Stimulated activated CD4-positive, alpha-beta T cell treated with anti-CD3 and anti-CD28 coated beads, Interleukin-12 subunit alpha, Interleukin-12 subunit beta, amount 100 ng/mL, for 4 hours (primary cell): ENCODE measurements at regions not wholly inside any gene's neighbourhood (a gene's known extent, or its start where the extent isn't known, plus 50 kb on each side); places are given as distances from the start of the nearest gene placed in this dataset.
"Not testable (repeated sequence)": the region's sequence is repeated elsewhere in the genome, so short reads cannot be mapped to it uniquely, and the experiment has no call there.

Source experiments
- DNase-seq: peaks from one replicate; pipeline ENCODE4 v3.0.0-alpha.2; 2020

GRCh38 chr12:76292891-76293290, 55.3 kb downstream of the BBS10 start:
- not testable (repeated sequence) for DNase-seq

GRCh38 chr12:76292305-76292704, 55.9 kb downstream of the BBS10 start:
- not testable (repeated sequence) for DNase-seq

GRCh38 chr12:76290963-76291859, 57.0 kb downstream of the BBS10 start:
- no peak for DNase-seq

DNA sequence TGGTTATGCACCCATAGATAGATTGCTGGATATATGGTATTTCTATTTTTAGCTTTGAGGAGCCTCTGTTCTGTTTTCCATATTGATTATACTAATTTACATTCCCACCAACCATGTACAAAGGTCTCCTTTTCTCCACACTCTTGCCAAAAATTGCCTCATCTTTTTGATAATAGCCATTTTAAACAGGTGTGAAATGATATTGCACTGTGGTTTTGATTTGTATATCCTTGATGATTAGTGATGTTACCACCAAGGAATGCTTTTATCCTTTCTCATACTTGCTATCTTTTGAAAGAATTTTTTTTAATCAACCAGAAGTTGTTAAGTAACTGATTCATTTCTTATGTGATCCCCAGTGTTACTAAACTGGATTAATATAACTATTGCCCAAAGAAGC, 60.0 kb downstream of the BBS10 start:
- DNase-seq: no peak

DNA sequence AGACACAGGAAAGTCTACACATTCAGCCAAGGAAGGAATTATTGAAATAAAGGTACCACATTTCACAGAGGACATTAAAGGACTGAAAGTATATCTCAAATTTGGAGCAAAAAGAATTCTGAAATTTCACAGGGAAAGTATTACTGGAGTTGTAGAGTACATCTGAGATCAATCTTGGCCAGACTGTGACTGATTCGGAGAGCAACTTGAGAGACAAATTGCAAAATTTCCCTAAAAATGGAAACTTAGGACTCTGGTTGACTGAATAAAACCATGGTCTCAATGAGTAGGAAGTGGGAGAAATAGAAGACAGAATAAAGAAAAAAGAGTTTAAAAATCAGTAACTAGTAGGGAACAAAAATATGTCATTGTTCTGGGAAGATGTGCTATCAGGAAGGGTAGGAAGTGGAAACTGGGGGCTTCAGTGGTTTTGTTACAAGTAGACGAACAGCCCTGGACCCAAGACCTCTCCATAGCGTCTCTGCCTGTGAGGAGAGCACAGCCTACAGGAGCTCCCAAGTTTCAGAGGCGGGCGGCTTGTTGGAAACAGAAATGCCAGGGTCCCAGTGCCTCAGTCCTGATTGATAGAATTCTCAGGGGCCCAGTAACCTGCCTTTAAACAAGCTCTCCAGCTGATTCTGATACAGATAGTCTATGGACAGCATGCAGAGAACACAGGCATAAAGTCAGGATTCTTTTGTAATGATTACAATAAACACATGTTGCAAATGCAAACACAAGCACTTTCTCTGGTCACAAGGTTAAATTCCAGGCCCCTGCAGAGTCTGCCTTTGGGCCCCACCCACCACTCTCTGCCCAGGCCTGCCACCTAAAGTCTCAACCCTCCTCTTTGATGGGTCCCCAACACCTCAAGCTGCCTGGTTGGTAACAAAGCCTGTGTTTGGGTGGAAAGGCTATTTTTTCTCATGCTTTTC, 63.1 kb downstream of the BBS10 start:
- DNase-seq: no peak

DNA sequence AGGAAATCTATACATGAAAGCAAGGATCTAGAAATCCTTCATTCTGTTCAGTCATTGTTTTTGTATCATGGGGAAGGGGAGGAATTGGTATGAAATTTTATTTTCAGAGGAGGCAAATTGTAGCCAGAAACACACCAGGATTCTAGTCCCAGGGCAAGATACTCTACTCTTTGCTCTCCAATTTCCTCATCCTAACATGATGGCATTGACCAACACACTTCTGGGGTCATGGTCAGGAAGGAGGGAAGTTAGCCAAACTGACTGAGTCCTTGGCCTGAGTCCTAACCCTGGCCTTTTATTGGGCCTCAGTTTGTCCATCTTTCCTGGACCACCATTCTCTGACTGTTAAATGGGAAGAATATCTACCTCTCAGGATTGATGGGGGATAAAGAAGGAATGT, 65.5 kb downstream of the BBS10 start:
- DNase-seq: no peak

GRCh38 chr12:76277480-76277879, 70.7 kb downstream of the BBS10 start:
- DNase-seq: no peak

DNA sequence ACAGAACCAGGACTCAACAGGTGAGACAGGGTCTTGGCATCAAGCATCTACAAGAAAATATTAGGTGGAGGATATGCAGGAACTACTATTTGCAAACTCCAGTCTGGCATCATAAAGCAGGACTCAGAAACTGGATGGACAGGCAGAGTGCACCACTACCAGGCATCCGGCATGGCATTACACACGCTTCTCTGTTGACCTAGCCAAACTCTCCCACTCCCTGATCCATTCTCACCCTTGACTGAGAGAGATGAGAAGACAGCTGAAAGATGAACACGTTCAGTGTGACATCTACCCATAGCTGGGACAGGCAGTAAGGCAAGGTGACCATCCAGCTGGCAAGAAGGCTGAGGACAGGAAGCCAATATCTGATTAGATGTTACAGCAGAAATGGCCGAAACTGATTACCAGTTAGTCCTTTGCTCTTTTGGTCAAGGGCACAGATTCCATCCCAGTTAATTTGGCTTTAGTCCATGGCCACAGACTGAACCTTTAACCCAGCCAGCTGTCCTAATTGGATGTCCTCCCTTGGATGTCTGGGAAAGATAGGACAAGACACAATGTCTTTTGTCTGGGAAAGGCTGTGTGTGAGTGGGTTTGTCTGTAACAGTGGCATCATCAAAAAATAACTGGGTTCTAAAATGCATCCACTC, 71.6 kb downstream of the BBS10 start:
- no peak for DNase-seq

DNA sequence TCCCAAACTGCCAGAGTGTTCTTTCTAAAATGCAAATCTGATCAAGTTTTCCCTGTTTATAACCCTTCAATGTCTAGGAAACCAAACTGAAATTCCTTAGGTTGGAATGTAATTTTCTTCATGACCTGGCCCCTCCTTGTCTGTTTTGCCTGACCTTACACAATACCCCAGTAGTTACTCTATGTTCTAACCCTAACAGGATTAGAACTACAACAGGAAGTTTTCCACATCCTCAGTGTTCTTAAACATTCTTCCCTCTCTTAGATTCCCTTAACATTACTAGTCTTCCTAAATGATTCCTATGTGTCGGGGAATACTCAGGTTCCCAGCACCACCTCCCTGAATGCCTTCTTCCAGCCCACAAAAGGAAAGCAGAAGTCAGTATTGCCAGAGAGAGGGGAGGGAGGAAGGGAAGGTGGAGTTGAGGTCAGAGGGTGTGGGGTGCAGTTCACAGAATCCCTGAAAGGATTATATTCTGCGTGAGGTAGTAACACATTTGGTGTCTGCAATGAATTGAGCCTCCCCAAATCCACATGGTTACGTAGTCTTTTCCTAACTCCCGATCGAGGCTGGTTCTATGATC, 72.6 kb downstream of the BBS10 start:
- no peak for DNase-seq

- DNase-seq: no peak
Measured at GRCh38 chr12:76274420-76275083, 73.7 kb downstream of the BBS10 start.

- DNase-seq: no peak
Measured at GRCh38 chr12:76272287-76272686, 75.9 kb downstream of the BBS10 start.

DNA sequence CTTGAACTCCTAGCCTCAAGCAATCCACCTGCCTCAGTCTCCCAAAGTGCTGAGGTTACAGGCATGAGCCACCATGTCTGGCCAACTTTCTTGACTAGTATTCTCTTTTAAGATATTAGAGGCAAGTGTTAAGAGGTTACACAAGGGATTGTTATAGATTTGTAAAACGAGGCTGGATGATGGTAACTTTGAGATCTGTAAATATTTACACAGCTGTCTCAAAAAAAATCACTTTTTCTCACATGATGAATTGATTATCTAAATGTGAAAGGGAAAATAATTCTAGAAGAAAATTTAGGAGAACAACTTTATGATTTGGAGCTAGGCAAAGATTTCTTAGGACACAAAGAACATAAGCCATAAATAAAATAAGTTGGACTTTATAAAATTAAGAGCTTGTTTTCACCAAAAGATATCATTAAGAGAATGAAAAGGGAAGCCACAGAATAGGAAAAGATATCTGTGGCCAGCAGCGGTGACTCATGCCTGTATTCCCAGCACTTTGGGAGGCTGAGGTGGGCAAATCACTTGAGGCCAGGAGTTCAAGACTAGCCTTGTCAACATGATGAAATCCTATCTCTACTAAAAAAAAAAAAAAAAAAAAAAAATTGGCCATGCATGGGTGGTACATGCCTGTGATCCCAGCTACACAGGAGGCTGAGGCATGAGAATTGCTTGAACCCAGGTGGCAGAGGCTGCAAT, 77.4 kb downstream of the BBS10 start:
- no peak for DNase-seq

DNA sequence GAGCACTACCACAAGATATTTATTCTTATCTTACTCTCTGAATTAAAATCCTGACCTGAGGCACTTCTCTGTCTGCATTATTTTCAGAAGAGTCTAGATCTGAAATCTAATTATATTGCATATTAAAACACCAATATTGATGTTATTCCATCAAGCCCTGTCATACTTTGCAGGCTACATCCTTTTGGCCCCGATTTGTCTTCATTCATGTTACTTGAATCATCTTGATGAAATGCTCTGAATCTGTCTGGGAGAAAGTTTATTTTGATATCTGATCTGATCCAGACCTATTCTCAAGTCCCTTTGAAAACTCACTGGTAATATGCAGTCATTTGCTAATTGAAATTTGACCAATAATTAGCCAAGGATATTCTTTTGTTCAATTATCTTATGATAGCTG, 79.9 kb downstream of the BBS10 start:
- no peak for DNase-seq

- no peak for DNase-seq
Measured at GRCh38 chr12:76266797-76267196, 81.4 kb downstream of the BBS10 start.

DNA sequence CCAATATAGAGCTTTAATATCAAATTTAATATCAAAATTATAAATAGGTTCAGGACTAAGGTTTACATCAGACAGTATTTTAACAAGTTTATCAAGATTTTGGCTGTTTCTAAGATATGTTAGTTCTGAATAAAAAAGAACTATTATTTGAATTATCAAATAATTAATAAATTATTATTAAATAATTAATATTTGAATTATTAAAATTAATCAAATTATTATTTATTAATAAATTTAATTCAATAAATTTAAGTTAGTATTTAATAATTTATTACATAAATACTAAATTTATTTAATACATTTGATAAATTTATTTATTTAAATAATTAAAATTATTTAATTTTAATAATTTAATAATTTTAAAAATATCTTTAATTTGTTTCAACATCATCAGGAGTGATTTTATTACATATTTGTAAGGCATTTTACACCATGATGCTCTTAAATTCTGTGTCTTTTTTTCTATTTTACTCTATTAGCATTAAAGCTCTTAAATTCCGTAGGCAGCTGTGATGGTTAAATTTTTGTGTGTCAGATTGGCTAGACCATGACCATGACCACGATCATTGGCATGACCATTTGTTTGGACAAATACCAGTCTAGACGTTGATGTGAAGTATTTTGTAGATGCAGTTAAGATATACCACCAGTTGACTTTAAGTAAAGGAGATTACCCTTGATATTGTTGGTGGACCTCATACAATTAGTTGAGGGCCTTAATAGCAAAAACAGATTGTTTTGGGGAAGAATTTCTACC, 82.6 kb downstream of the BBS10 start:
- no peak for DNase-seq

- no peak for DNase-seq
Measured at GRCh38 chr12:76264611-76265012, 83.6 kb downstream of the BBS10 start.

DNA sequence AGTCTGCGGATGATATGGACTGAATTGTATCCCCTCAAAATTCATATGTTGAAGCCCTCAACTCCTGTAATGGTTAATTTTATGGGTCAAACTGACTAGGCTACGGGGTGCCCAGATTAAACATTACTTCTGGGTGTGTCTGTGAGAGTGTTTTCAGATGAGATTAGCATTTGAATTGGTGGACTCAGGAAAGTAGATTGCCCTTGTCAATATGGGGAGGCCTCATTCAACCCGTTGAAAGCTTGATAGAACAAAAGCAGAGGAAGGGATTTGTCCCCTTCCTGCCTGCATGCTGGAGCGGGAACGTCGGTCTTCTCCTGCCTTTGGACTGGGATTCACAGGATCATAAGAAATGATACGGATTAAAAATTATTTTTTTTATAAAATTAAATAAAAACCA, 84.5 kb downstream of the BBS10 start:
- no peak for DNase-seq

GRCh38 chr12:76260390-76260748, 87.8 kb downstream of the BBS10 start:
- DNase-seq: no peak

- no peak for DNase-seq
Measured at GRCh38 chr12:76259660-76260389, 88.4 kb downstream of the BBS10 start.

GRCh38 chr12:76259106-76259505, 89.1 kb downstream of the BBS10 start:
- no peak for DNase-seq
